ENCODE measurements at regions not wholly inside any gene's neighbourhood (a gene's known extent, or its start where the extent isn't known, plus 50 kb on each side); places are given as distances from the start of the nearest gene placed in this dataset.

DNA sequence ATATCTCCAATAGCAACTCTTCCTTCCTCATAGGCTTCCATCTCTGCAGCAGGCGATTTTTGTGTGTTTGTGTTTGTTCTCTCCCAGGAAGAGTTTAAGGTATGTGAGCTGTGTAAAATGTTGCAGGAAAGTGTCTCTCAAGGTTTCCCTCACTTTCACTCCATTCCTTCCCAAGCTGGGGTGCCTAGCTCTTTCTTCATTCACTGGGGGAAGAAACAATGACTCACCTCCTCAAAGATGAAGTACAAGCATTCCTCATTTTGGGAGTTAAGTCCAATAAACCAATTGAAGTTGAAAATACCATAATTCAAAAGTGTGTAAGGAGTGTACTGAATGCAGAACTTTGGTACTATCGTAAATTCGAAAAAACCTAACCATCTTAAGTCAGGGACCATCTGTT lies 422.7 kb upstream of the CFAP20DC start:
- H3K9me3 ChIP-seq (ENCODE audit: control insufficient read depth in 2 of 3, low read length in 3 of 3) = no peaks in the 10 kb centered on the region
- H3K27me3 ChIP-seq (ENCODE audit: control insufficient read depth in 2 of 2, insufficient read depth in 2 of 2, low read length in 2 of 2) = no peaks in the 10 kb centered on the region
- DNase-seq = no peak
- no peak overlapping the region for H3K27ac Mint-ChIP-seq
- no peaks in the 10 kb centered on the region for H3K4me1 ChIP-seq (ENCODE audit: control insufficient read depth in 2 of 2, insufficient read depth in 2 of 2, low read length in 2 of 2)
- peaks cover 0 to 44% (median 40%) of the 10 kb centered on the region in 7 donors for H3K4me1 Mint-ChIP-seq
- H3K36me3 ChIP-seq (ENCODE audit: control insufficient read depth in 2 of 3, insufficient read depth in 3 of 3, low read length in 3 of 3) = no peaks in the 10 kb centered on the region
- H3K4me3 Mint-ChIP-seq = no peak overlapping the region
- H3K27me3 Mint-ChIP-seq = no peaks in the 10 kb centered on the region
- ChIA-PET POLR2A (no interaction called here), CTCF (no interaction called here)
- ATAC-seq = no peak
- H3K4me3 ChIP-seq (ENCODE audit: low read length) = no peak overlapping the region
- H3K27ac ChIP-seq (ENCODE audit: low read depth, low read length) = no peak overlapping the region
- intact Hi-C loops (cut with micrococcal nuclease) = no loop called here
- peaks cover 0 to 32% (median 5%) of the 10 kb centered on the region in 11 donors for H3K9me3 Mint-ChIP-seq
- peaks cover 4 to 48% (median 6%) of the 10 kb centered on the region in 5 donors for H3K36me3 Mint-ChIP-seq

DNA sequence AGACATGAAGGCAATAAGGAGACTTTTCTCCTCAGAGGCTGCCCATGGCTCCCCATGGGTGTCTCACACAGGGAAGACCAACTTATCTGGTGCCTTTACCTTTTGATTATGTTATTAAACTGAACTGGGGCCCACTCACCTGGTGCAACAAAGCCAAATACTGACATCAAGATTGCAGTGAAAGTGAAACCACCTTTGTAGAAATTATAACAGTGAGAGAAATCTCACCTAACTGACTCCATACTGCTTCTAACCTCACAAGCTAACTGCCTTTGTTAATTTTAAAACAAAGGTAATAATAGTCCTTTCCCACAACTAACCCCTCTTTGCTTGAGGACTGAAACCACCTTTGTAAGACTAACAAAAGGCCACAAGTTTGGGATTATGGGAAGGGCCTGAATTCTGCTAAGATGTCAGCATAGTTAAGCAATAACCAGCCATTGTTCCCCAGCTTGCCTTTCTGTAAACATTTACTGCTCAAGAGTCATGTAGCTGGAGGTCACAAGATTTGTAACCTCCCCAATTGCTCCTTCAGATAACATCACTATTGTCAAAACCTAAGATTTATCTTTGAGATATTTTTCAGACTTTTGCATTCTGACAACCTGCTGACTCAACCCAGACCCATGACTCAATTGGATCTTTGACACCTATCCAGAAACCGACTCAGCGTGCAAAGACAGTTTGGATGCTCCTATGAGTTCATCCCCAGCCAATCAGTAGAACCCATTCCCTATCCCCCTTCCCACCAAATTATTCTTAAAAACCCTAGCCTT lies 420.3 kb upstream of the CFAP20DC start:
- Histone ChIP-seq H3K4me3 (ENCODE audit: low read length) (no peak overlapping the region), H3K36me3 (ENCODE audit: control insufficient read depth in 2 of 3, insufficient read depth in 3 of 3, low read length in 3 of 3) (no peaks in the 10 kb centered on the region), H3K4me1 (ENCODE audit: control insufficient read depth in 2 of 2, insufficient read depth in 2 of 2, low read length in 2 of 2) (no peaks in the 10 kb centered on the region), H3K9me3 (ENCODE audit: control insufficient read depth in 2 of 3, low read length in 3 of 3) (no peaks in the 10 kb centered on the region), H3K27ac (ENCODE audit: low read depth, low read length) (no peak overlapping the region), H3K27me3 (ENCODE audit: control insufficient read depth in 2 of 2, insufficient read depth in 2 of 2, low read length in 2 of 2) (no peaks in the 10 kb centered on the region)
- H3K27me3 Mint-ChIP-seq = no peaks in the 10 kb centered on the region
- ATAC-seq (no peak), DNase-seq (no peak)
- H3K27ac Mint-ChIP-seq = peak overlapping the region; percentile 3 to 72 (median 24)
- intact Hi-C loops (cut with micrococcal nuclease) = no loop called here
- peaks cover 0 to 44% (median 40%) of the 10 kb centered on the region in 7 donors for H3K4me1 Mint-ChIP-seq
- POLR2A ChIA-PET = no interaction called here
- H3K36me3 Mint-ChIP-seq = peaks cover 4 to 45% (median 6%) of the 10 kb centered on the region in 5 donors
- H3K4me3 Mint-ChIP-seq = peak overlapping the region in 4 of 10 donors; percentile 14 to 43 (median 22)
- H3K9me3 Mint-ChIP-seq = peaks cover 0 to 33% (median 5%) of the 10 kb centered on the region in 11 donors
- CTCF ChIA-PET = interaction anchor here (1.0 kb wide), 1 partner anchor 19 kb away, joined by 3 read pairs; no protein-coding TSS in a partner anchor

DNA sequence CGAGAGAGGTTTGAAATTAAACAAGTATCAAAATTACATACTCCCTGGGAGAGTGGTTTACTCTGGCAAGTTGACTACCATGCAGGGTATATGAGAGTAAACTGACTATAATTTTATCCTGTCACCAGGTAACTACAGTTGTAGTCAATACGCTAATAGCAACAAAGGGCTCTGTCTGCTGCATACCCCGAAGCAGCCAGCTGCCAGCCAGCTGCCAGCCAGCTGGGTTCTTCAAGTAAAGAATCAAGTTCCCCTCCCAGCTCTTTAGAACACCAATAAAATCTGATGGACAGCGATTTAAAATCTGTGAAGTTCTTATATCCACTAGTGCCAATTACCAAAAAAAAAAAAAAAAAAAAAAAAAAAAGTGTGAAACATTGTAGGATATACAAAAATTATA lies 417.7 kb upstream of the CFAP20DC start:
- POLR2A ChIA-PET = interaction anchor here (0.8 to 1.0 kb wide), 2 partner anchors 9 to 78 kb away, joined by 3 to 12 read pairs; no protein-coding TSS in a partner anchor
- no peak for ATAC-seq
- no peaks in the 10 kb centered on the region for H3K27me3 Mint-ChIP-seq

DNA sequence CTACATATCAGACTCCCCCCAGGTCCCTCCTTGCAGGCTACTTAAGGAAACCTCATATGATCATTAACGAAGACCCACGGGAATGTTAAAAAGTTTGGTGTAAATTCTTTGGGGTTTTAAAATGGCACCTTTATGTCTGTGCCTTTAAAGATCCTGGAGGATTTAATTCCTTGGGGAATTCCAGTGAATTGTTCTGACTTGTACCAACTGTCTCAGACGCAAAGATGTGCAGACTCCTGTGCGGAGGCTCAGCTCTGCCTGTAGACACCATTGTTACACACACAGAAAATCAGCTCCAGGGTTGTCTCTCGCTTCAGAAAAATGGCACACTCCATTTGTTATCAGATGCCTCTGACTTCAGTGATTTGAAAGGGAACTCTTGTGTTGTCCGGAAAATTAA lies 414.4 kb upstream of the CFAP20DC start:
- no peaks in the 10 kb centered on the region for H3K4me1 ChIP-seq (ENCODE audit: control insufficient read depth in 2 of 2, insufficient read depth in 2 of 2, low read length in 2 of 2)
- H3K9me3 Mint-ChIP-seq = peaks cover 0 to 27% (median 13%) of the 10 kb centered on the region in 11 donors
- CTCF ChIA-PET = no interaction called here
- no peaks in the 10 kb centered on the region for H3K9me3 ChIP-seq (ENCODE audit: control insufficient read depth in 2 of 3, low read length in 3 of 3)
- H3K4me3 ChIP-seq (ENCODE audit: low read length) = no peak overlapping the region
- H3K27ac ChIP-seq (ENCODE audit: low read depth, low read length) = no peak overlapping the region
- ATAC-seq = no peak
- peaks cover 0 to 9% (median 4%) of the 10 kb centered on the region in 7 donors for H3K4me1 Mint-ChIP-seq
- H3K36me3 ChIP-seq (ENCODE audit: control insufficient read depth in 2 of 3, insufficient read depth in 3 of 3, low read length in 3 of 3) = no peaks in the 10 kb centered on the region
- no peaks in the 10 kb centered on the region for H3K27me3 ChIP-seq (ENCODE audit: control insufficient read depth in 2 of 2, insufficient read depth in 2 of 2, low read length in 2 of 2)
- intact Hi-C loops (cut with micrococcal nuclease) = loop anchor here in 1 of 2 donors (2.0 kb wide), 1 partner anchor 15 kb away; no protein-coding TSS in a partner anchor
- H3K27ac Mint-ChIP-seq = no peak overlapping the region
- H3K27me3 Mint-ChIP-seq = no peaks in the 10 kb centered on the region
- peaks cover 3 to 29% (median 8%) of the 10 kb centered on the region in 5 donors for H3K36me3 Mint-ChIP-seq
- no peak for DNase-seq
- POLR2A ChIA-PET = no interaction called here
- no peak overlapping the region for H3K4me3 Mint-ChIP-seq

More for the DNA sequence above, 417.7 kb upstream of the CFAP20DC start:
- peaks cover 0 to 31% (median 5%) of the 10 kb centered on the region in 11 donors for H3K9me3 Mint-ChIP-seq
- H3K27ac Mint-ChIP-seq = no peak overlapping the region
- Histone ChIP-seq H3K9me3 (ENCODE audit: control insufficient read depth in 2 of 3, low read length in 3 of 3) (no peaks in the 10 kb centered on the region), H3K27me3 (ENCODE audit: control insufficient read depth in 2 of 2, insufficient read depth in 2 of 2, low read length in 2 of 2) (no peaks in the 10 kb centered on the region), H3K27ac (ENCODE audit: low read depth, low read length) (no peak overlapping the region), H3K4me3 (ENCODE audit: low read length) (no peak overlapping the region), H3K4me1 (ENCODE audit: control insufficient read depth in 2 of 2, insufficient read depth in 2 of 2, low read length in 2 of 2) (no peaks in the 10 kb centered on the region), H3K36me3 (ENCODE audit: control insufficient read depth in 2 of 3, insufficient read depth in 3 of 3, low read length in 3 of 3) (no peaks in the 10 kb centered on the region)
- intact Hi-C loops (cut with micrococcal nuclease) = no loop called here
- H3K4me1 Mint-ChIP-seq = peaks cover 0 to 29% (median 22%) of the 10 kb centered on the region in 7 donors
- DNase-seq = no peak
- CTCF ChIA-PET = no interaction called here
- H3K36me3 Mint-ChIP-seq = peaks cover 5 to 40% (median 8%) of the 10 kb centered on the region in 5 donors
- no peak overlapping the region for H3K4me3 Mint-ChIP-seq

DNA sequence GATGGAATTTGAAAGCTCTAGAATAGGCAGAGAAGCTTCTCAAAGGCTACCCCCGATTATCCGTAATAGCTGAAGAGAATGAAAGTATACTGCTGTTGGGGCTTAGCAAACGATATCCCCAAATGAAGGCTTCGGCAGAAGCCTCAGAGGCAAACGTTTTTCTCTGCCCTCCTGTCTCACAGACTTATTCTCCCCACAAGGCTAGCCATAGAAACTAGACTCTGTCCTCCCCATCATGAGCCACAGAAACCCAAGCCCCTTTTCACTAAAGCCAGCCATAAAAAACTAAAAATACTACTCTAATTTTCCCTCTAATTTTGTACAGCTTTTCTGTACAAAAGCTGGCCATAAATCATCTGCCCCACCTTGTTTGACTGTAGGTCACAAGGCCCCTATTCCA lies 413.4 kb upstream of the CFAP20DC start:
- no peaks in the 10 kb centered on the region for H3K9me3 ChIP-seq (ENCODE audit: control insufficient read depth in 2 of 3, low read length in 3 of 3)
- no peak for ATAC-seq
- POLR2A ChIA-PET = no interaction called here
- H3K36me3 ChIP-seq (ENCODE audit: control insufficient read depth in 2 of 3, insufficient read depth in 3 of 3, low read length in 3 of 3) = no peaks in the 10 kb centered on the region
- Mint-ChIP-seq H3K27me3 (no peaks in the 10 kb centered on the region), H3K4me1 (peaks cover 0 to 10% (median under 1%) of the 10 kb centered on the region in 7 donors), H3K36me3 (peaks cover 3 to 24% (median 6%) of the 10 kb centered on the region in 5 donors), H3K4me3 (no peak overlapping the region), H3K27ac (no peak overlapping the region), H3K9me3 (peaks cover 0 to 24% (median 13%) of the 10 kb centered on the region in 11 donors)
- no peak overlapping the region for H3K4me3 ChIP-seq (ENCODE audit: low read length)
- H3K27me3 ChIP-seq (ENCODE audit: control insufficient read depth in 2 of 2, insufficient read depth in 2 of 2, low read length in 2 of 2) = no peaks in the 10 kb centered on the region
- DNase-seq = no peak
- intact Hi-C loops (cut with micrococcal nuclease) = no loop called here
- no peaks in the 10 kb centered on the region for H3K4me1 ChIP-seq (ENCODE audit: control insufficient read depth in 2 of 2, insufficient read depth in 2 of 2, low read length in 2 of 2)
- CTCF ChIA-PET = no interaction called here
- no peak overlapping the region for H3K27ac ChIP-seq (ENCODE audit: low read depth, low read length)

DNA sequence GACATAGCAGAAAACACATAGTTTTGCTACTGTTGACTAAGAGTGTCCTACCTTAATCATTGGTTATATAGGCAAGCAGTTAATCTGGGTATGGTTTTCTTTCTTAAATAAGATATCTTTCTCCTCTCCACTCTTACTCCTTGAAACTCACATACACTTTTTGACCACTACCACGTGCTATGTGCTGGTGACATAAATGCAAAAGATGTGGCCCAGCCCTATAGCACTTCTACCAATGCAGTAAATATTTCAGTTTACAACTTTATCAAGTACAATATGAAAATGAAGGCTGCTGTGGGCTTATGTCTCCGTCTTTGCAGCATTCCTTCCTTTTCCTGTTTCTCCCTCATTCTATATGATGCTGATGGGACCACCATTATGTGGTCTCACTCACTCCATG lies 410.2 kb upstream of the CFAP20DC start:
- Histone ChIP-seq H3K36me3 (ENCODE audit: control insufficient read depth in 2 of 3, insufficient read depth in 3 of 3, low read length in 3 of 3) (no peaks in the 10 kb centered on the region), H3K4me3 (ENCODE audit: low read length) (no peak overlapping the region), H3K27me3 (ENCODE audit: control insufficient read depth in 2 of 2, insufficient read depth in 2 of 2, low read length in 2 of 2) (no peaks in the 10 kb centered on the region), H3K27ac (ENCODE audit: low read depth, low read length) (no peak overlapping the region), H3K4me1 (ENCODE audit: control insufficient read depth in 2 of 2, insufficient read depth in 2 of 2, low read length in 2 of 2) (no peaks in the 10 kb centered on the region), H3K9me3 (ENCODE audit: control insufficient read depth in 2 of 3, low read length in 3 of 3) (no peaks in the 10 kb centered on the region)
- ChIA-PET POLR2A (no interaction called here), CTCF (no interaction called here)
- no peak for ATAC-seq
- DNase-seq = no peak
- H3K27me3 Mint-ChIP-seq = no peaks in the 10 kb centered on the region
- H3K36me3 Mint-ChIP-seq = peaks cover 8 to 29% (median 16%) of the 10 kb centered on the region in 5 donors
- peaks cover 0 to 33% (median 13%) of the 10 kb centered on the region in 11 donors for H3K9me3 Mint-ChIP-seq
- intact Hi-C loops (cut with micrococcal nuclease) = no loop called here
- no peak overlapping the region for H3K27ac Mint-ChIP-seq
- peaks cover 0 to 23% (median 7%) of the 10 kb centered on the region in 7 donors for H3K4me1 Mint-ChIP-seq
- peak overlapping the region in 1 of 10 donors; percentile 38 for H3K4me3 Mint-ChIP-seq
